Hematopoietic multipotent progenitor cell treated with erythropoietin and hydrocortisone succinate and interleukin-3 and kit ligand, for 4 days (in vitro differentiated cells): ENCODE measurements at regions not wholly inside any gene's neighbourhood (a gene's known extent, or its start where the extent isn't known, plus 50 kb on each side); places are given as distances from the start of the nearest gene placed in this dataset.
"Not testable (repeated sequence)": the region's sequence is repeated elsewhere in the genome, so short reads cannot be mapped to it uniquely, and the experiment has no call there.

Experiments
- DNase-seq: peaks from one replicate; pipeline ENCODE4 v3.0.0-alpha.2; 2015

- DNase-seq = no peak
Measured at GRCh38 chr13:83453300-83453699, 429.0 kb downstream of the SLITRK1 start.

DNA sequence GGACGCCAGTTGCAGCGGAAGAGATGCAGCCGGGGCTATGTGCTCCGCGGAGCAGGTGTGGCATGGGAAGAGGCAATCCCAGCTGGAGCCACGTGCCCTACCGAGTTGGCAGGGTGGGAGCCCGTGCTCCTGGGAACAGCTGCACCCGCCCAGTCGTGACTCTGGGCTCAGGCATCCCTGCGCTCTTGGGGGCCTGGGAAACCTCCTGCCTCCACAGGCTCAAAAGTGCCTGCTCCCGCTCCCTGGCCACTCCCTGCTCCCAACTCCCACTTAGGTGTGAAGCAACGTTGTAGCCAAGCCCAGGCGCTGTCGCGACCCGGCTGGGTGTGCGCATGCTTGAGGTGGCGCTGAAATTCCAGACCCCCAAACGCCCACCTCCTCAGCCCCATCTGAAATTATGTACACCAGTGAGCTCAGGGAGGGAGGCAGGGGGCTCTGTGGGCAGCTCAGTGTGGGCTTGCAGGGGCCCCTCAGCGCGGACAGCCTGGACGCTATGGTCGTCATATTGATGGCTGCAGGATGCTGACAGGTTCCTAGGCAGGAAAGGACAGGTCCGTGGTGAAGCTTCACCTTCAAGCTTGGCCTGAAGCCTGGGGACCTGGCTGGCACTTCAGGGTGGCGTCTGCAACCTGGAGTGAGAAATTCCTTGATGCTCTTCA lies 429.9 kb downstream of the SLITRK1 start:
- DNase-seq = no peak

DNA sequence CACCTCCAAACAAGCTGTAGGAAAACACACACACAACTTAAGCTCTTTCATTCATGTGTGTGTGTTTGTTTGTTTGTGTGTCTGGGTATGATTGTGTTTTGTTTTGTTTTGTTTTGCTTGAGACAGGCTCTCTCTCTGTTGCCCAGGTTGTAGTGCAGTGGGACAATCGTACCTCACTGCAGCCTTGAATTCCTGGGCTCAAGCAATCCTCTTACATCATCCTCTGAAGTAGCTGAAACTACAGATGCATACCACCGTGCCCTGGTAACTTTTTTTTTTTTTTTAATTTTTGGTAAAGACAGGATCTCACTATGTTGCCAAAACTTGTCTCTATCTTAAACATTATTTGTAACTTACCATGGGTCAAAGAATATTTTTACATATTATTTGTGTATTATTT lies 431.7 kb downstream of the SLITRK1 start:
- DNase-seq = no peak

DNA sequence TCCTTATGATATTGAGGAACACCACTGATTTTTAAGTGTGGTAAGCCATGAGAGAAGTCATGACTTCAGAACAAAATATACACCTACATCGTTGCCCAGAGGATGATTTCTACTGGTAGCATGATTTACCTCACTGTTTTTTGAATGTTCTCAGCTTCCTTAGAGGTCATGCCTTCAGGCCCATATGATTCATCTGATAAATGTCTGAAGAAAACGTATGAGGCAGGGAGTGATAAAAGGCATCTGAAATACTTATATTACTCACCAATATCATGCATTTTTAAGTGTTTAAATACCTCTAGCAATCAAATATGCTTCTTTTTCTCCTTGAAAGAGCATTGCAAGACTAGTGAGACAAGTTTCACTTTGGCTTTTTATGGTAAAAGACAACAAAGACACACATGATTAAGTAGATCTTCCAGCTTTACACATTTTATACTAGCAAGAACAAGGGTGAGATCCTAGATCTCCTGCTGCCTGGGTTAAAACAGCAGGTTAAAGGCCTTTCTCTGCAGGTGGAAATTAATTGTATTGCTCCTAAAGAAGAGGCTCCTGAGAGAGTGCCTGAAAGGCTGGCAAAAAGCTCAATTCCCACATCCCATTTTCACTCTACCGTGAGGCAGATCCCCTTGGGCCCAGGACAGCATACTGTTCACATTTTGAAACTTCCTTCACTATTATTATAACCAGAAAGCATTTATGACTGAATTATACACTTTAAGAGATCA lies 432.4 kb downstream of the SLITRK1 start:
- no peak for DNase-seq

DNA sequence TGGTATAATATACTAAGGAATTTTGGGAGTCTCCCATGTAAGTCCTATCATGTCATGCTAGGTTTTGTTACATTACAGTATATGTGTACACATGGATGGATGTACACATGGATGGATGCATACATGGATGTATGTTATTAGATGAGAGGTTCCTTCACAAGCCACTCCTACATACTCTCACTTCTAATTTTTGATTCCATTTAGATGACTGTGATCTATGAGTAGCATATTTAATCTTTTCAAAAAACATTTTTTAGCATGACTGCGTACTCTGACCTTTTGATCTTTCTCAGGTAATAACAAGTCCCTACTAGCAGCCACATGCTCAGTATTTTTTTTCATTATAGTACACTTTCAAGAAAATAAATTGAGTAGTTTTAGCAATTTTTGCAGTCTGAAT lies 441.8 kb downstream of the SLITRK1 start:
- no peak for DNase-seq

DNA sequence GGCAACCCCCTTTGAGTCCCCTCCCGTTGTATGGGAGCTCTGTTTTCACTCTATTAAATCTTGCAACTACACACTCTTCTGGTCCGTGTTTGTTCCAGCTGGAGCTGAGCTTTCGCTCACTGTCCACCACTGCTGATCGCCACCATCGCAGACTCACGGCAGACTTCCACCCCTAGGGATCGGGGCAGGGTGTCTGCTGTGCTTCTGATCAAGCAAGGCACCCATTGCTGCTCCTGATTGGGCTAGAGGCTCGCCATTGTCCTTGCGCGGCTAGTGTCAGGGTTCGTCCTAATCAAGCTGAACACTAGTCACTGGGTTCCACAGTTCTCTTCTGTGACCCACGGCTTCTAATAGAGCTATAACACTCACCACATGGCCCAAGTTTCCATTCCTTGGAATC lies 442.8 kb downstream of the SLITRK1 start:
- DNase-seq = not testable (repeated sequence)

DNA sequence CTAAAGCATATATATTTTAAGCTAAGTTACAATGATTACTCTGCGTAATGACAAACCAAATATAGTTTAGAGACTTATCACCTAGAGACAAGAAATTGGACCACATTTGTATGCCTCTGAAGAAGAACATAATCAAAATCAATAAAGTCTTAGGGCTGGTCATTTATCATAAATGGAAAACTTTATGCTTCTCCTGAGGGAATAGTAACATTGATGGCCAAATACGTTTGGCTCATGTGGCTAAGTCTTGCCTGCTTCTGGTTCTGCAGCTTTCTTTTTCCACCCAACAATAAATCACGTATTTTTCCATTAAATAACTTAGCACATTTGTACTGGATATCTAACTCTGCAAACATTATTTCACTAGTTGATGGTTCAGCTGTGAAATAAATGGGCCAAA lies 458.4 kb downstream of the SLITRK1 start:
- DNase-seq = no peak

- DNase-seq = no peak
Measured at GRCh38 chr13:83423381-83423780, 458.9 kb downstream of the SLITRK1 start.

DNA sequence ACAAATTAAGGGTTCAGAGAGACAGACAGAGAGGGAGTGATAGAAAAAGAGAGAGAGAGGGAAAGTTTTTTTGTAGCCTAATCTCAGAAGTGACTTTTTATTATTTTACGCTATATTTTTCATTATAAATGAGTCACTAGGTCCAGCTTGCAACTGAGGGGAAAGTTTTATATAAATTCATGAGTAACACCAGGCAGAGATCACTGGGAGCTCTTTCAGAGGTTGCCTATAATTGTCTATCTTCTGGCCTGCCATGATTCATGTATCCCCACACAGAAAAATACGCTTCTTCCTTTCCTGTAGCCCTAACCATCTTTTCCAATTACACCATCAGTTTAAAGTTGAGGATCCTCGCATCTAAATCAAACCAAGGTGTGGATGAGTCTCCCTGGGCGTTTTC lies 467.9 kb downstream of the SLITRK1 start:
- DNase-seq = no peak

GRCh38 chr13:83386609-83387008 lies 495.7 kb downstream of the SLITRK1 start:
- DNase-seq = no peak

- peak; percentile 1 for DNase-seq
Measured at GRCh38 chr13:83378908-83379307, 503.4 kb downstream of the SLITRK1 start.

- no peak for DNase-seq
Measured at GRCh38 chr13:83377491-83377890, 504.8 kb downstream of the SLITRK1 start.

- DNase-seq = no peak
Measured at GRCh38 chr13:83372786-83373185, 509.5 kb downstream of the SLITRK1 start.

DNA sequence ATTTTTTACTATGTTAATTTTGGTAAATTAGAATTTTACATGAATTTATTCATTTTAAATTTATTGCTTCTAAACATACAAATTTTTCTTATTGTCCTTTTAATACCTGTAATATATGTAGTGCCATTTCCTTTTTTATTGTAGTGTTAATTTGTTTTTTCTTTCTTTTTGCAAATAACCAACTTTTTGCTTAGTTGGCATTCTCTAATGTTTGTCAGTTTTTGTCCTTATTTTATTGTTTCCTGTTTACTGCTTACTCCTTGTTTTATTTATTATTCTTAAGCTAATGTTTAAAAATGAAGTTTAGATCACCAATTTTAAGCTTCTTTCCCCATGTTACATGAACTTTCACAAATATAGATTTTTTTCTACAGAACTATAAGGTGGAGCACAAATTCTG lies 516.6 kb downstream of the SLITRK1 start:
- DNase-seq = no peak

GRCh38 chr13:83355041-83355440 lies 527.2 kb downstream of the SLITRK1 start:
- no peak for DNase-seq

- no peak for DNase-seq
Measured at GRCh38 chr13:83352391-83352790, 529.9 kb downstream of the SLITRK1 start.

GRCh38 chr13:83350569-83350968 lies 531.7 kb downstream of the SLITRK1 start:
- DNase-seq = no peak

GRCh38 chr13:83344518-83344917 lies 537.8 kb downstream of the SLITRK1 start:
- no peak for DNase-seq

- DNase-seq = no peak
Measured at GRCh38 chr13:83340170-83340569, 542.1 kb downstream of the SLITRK1 start.

- DNase-seq = no peak
Measured at GRCh38 chr13:83333614-83334388, 548.5 kb downstream of the SLITRK1 start.

DNA sequence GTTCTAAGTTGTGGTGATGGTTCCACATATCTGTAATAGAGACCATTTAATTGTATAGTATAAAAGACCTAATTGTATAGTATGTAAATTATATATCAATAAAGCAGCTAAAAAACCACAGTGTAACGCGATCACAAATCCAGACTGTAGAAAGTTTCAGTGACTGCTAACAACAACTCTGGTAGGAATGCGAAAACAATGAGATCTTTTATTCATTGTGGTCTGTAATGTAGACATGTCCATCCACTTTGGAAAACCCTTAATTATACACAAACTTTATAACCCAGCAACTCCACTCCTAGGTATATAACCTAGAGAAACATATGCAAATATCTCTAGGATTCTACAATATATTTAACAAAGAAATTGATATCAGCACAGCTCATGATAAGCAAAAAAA lies 549.5 kb downstream of the SLITRK1 start:
- DNase-seq = no peak

DNA sequence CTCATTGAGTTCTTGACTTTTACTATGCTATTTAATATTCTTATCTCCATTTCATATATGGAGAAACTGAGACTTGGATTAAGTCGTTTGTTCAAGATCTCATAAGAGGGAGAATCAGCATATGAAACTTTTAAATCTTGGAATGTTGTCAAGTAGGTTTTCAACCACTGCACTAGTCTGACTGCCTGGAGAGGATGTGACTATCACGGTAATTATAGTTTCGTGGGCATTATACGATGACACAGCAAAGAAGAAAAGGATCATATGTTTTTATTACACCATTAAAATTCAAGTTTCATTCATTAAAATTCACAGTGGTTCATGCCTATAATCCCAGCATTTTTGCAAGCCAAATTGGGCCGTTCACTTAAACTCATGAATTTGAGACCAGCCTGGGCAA lies 555.2 kb downstream of the SLITRK1 start:
- no peak for DNase-seq

DNA sequence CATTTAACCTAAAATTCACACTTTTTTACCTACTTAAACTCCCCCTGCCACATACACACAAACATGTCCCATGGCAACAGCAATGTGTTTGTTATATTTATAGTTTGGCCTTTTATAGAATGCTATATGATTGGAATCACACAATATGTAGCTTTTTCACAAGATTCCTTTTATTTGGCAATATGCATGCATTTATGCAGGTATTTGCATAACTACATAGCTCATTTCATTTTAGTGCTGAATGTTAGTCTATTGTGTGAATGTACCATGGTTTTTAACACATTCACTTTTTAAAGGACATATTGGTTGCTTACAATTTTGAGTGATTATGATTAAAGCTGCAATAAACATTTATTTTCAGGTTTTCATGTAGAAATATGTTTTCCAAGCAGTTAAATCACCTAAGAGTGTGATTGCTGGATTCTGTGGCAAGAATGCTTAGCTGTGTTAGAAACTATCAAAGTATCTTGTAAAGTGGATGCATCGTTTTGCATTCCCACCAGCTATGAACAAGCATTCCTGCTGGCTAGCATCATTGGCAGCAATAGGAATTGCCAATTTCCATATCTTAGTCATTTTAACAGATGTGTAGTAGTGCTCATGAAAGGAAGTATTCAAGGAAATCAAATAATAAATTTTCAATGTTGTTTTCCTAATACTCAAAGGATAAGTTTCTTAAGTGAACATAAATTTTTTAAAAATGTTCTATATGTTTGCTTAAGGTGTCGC lies 557.0 kb downstream of the SLITRK1 start:
- no peak for DNase-seq
